HG03066 (cell line): ENCODE measurements at regions not wholly inside any gene's neighbourhood (a gene's known extent, or its start where the extent isn't known, plus 50 kb on each side); places are given as distances from the start of the nearest gene placed in this dataset.
A peak's percentile ranks its signal among the peaks of the same experiment; 100 is the strongest.
"Not testable (repeated sequence)": the region's sequence is repeated elsewhere in the genome, so short reads cannot be mapped to it uniquely, and the experiment has no call there.

Source experiments
- ATAC-seq: cut with Tn5 transposase; IDR thresholded peaks from one replicate; pipeline ENCODE4 v1.9.1; 2021; ENCODE audit warnings: low read depth; ENCODE audit not compliant: unreplicated experiment

DNA sequence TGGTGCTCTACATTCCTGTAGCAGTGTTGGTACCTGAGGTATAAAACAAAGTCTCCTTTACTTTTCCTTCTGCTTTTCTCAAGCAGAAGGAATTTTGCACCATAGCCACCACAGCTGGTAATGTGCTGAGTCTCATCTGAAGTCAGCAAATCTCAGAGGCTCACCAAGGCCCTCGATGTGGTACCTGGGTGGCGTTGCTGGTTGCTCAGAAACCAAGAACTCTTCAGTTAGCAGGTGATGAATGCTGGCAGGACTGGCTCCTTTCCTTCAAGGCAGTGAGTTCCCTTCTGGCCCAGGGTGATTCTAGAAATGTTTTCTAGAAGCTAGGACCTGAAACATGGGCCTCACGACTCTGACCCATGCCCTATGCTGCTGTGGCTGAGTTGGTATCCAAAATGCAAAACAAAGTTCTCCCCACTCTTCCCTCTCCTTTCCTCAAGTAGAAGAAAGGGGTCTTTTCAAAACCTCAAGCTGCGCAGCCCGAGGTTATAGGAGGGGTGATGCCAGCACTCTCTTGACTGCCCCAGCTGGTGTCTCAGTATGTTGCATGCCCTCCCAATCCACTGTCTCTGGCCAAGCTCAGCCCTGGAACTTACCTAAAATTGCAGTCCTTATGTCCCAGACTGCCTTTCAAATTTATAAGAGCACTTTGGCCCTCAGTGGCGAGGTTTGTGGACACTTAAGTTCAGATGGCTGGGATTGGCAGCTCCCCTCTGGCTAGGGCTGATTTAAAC lies 592.3 kb downstream of the FRK start:
- ATAC-seq: no peak

DNA sequence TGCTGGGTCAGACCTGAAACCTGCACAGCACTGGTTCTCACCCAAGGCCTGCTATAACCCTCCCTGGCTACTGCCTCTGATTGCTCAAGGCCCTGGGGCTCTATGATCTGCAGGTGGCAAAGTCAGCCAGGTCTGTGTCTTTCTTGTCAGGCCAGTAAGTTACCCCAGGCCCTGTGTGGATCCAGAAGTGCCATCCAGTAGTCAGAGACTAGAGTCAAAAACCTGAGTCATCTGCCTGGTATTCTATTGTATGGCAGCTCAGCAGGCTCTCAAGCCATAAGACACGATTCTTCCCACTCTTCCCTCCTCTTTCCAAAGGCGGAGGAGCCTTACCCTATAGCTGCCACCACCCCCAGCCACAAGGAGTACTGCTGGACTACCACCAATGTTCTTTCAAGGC lies 593.0 kb downstream of the FRK start:
- no peak for ATAC-seq

DNA sequence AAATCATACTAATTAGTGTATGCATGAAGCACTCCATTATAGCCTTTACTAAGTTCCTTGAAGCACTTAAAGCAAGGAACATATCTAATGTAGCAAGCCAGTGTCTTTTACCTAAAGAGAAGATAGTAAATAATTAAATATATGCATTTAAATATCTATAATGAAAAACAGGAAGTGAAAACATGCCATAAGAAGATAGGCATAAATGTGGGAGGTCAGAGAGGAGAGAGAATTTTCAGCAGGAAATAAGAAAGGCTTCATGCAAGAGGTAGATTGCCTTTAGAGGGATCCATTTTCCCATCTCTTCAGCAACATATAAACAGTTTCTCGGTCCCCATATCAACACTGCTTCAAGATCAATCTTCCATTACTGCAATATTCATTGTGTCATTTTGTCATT lies 599.8 kb downstream of the FRK start:
- no peak for ATAC-seq

GRCh38 chr6:115456848-115457247 lies 603.8 kb downstream of the FRK start:
- ATAC-seq: no peak

- ATAC-seq: no peak
These were observed 616.7 kb downstream of the FRK start for GRCh38 chr6:115443825-115444478.

DNA sequence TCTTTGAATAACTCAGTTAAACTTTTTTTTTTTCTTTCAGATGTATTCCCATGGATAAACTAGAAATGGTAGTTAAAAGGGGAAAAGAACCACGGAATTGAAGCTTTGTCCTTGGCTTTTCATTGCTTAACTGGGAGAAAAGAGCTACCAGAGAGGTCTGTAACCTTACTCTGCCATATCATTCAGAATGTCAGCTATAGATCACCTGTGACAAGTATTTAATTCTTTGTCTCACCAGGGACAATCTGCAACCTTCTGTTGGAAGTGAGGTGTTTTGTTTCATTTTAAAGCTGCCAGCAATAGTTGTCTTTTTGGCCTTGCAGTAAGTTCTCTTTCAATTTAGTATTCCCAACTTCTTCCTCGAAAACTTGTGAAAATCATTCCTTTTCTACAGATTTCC lies 618.4 kb downstream of the FRK start:
- no peak for ATAC-seq

- ATAC-seq: no peak
These were observed 619.0 kb downstream of the FRK start for GRCh38 chr6:115441651-115442050.

- ATAC-seq: no peak
These were observed 645.3 kb downstream of the FRK start for GRCh38 chr6:115415378-115415777.

GRCh38 chr6:115414916-115415315 lies 645.8 kb downstream of the FRK start:
- ATAC-seq: not testable (repeated sequence)

GRCh38 chr6:115411756-115412155 lies 648.9 kb downstream of the FRK start:
- ATAC-seq: no peak

- ATAC-seq: no peak
These were observed 656.2 kb downstream of the FRK start for GRCh38 chr6:115404446-115404845.

GRCh38 chr6:115398607-115399006 lies 662.1 kb downstream of the FRK start:
- ATAC-seq: no peak

GRCh38 chr6:115396112-115396906 lies 664.4 kb downstream of the FRK start:
- no peak for ATAC-seq

DNA sequence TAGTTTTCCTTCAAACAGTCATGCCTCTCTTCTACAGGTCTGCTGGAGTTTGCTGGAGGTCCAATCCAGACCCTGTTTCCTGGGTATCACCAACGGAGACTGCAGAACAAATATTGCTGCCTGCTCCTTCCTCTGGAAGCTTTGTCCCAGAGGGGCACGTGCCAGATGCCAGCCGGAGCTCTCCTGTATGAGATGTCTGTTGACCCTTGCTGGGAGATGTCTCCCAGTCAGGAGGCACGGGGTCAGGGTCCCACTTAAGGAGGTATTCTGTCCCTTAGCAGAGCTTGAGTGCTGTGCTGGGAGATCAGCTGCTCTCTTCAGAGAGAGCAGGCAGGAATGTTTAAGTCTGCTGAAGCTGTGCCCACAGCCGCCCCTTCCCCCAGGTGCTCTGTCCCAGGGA lies 666.9 kb downstream of the FRK start:
- no peak for ATAC-seq

GRCh38 chr6:115370202-115370601 lies 690.5 kb downstream of the FRK start:
- ATAC-seq: no peak

- ATAC-seq: no peak
These were observed 694.9 kb downstream of the FRK start for GRCh38 chr6:115365783-115366182.

DNA sequence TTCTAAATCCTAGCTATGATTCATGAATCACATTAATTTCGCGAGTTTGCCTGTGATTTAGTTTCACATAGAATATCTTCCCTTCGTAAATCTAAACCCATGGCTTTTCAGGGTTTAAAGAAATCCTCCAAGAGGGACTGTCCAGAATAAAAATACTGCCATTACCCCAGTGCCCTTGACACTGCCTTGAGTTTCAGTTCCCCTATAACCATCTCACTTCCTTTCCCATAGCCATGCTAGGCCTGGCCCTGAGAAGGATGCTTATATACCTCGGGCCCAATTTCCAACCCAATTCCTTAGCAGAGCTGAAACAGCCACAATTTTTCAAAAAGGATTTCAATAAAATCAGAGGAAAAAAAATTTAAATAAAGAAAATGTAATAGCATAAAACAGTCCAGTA lies 697.3 kb downstream of the FRK start:
- peak; percentile 88 for ATAC-seq

GRCh38 chr6:115362234-115362633 lies 698.5 kb downstream of the FRK start:
- no peak for ATAC-seq

DNA sequence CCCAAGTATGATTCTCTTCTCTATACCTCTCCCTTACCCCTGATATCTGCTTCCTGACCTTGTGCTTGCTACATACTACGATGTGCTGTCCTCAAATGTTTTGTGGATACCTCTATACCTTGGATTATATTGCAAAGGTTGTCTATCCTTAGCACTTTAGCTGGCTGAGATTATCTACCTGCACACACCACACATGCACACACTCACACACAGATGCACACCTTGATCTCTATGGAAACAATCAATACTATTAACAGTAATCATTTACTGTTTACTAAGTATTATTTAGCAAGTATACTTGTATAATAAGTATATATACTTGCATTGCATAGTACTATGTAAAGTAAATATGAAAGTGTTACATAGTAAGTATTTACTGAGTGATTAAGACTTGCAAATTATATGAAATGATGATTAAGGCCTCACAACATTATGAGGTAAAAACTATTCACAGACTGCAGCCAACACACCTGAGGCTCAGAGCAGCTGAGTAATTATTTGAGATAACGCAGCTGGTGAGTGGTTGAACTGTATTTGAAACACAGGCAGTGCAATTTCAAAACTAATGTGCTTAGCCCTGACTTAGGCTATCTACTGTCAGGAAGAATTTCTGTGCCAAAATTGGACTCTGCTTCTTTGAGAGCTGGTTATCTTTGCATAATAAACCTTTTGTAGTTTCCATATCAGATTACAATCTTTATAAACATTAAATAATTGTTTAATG lies 699.9 kb downstream of the FRK start:
- no peak for ATAC-seq

DNA sequence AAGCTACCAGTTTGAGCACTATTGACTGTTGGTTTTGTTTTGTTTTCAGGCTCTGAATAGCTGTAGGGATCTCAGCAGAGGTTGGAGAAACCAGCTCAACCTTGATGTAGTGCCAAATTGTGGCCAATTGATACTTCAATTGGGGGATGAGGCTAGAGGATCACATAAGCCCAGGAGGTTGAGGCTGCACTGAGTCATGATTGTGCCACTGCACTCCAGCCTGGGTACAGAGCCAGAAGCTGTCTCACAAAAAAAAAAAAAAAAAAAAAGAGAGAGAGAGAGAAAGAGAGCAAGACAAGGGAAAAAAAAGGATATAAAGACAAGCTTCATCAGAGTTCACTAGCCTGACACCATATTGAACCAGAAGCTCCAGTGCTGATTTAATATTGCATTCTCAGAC lies 702.1 kb downstream of the FRK start:
- ATAC-seq: no peak

GRCh38 chr6:115356371-115356770 lies 704.3 kb downstream of the FRK start:
- ATAC-seq: no peak
